Fibroblast of lung (primary cell): ENCODE measurements at regions not wholly inside any gene's neighbourhood (a gene's known extent, or its start where the extent isn't known, plus 50 kb on each side); places are given as distances from the start of the nearest gene placed in this dataset.
"Not testable (repeated sequence)": the region's sequence is repeated elsewhere in the genome, so short reads cannot be mapped to it uniquely, and the experiment has no call there.

Experiments
- DNase-seq, 2 donors: peaks; one replicate each; pipeline versions ENCODE4 v3.0.0 to v3.0.0-alpha.2; 2010; ENCODE audit warnings: low read depth in 2 of 2
- H2AFZ ChIP-seq: 2 replicates; pipeline ENCODE4 v1.5.1; 2012; ENCODE audit warnings: low read length, control low read depth, inconsistent platforms
- H3K27ac ChIP-seq: 2 replicates; pipeline ENCODE4 v1.5.1; 2011; ENCODE audit warnings: low read length, control low read depth; ENCODE audit not compliant: insufficient read depth
- H3K27me3 ChIP-seq: 2 replicates; pipeline ENCODE4 v1.5.1; 2011; ENCODE audit warnings: mild to moderate bottlenecking, low read length; ENCODE audit not compliant: control insufficient read depth, insufficient read depth
- H3K36me3 ChIP-seq: 2 replicates; pipeline ENCODE4 v1.5.1; 2011; ENCODE audit warnings: low read length; ENCODE audit not compliant: control insufficient read depth, insufficient read depth
- H3K4me1 ChIP-seq: 2 replicates; pipeline ENCODE4 v1.5.1; 2011; ENCODE audit warnings: low read length; ENCODE audit not compliant: control insufficient read depth, insufficient read depth; ENCODE audit errors: extremely low read depth
- H3K4me2 ChIP-seq: 2 replicates; pipeline ENCODE4 v1.5.1; 2011; ENCODE audit warnings: low read length, control low read depth; ENCODE audit not compliant: insufficient read depth; ENCODE audit errors: extremely low read depth
- H3K4me3 ChIP-seq, 4 experiments: fragments of 200-600 bp in 1 of 4; sonication (generic) in 1 of 4; replicated peaks in 1 of 4; 2 replicates each; pipeline ENCODE4 v1.5.1; 2011 to 2016; ENCODE audit warnings: low read length in 4 of 4, low read depth in 3 of 4, mild to moderate bottlenecking in 3 of 4, control low read depth in 2 of 4, inconsistent platforms in 1 of 4, mixed read lengths in 1 of 4; ENCODE audit not compliant: insufficient read depth in 1 of 4; ENCODE audit errors: control extremely low read depth in 1 of 4
- H3K79me2 ChIP-seq: 2 replicates; pipeline ENCODE4 v1.5.1; 2012; ENCODE audit warnings: mild to moderate bottlenecking, low read length, inconsistent platforms; ENCODE audit not compliant: control insufficient read depth, insufficient read depth
- H3K9ac ChIP-seq: 2 replicates; pipeline ENCODE4 v1.5.1; 2011; ENCODE audit warnings: mild to moderate bottlenecking, low read length, control low read depth; ENCODE audit not compliant: insufficient read depth
- H3K9me3 ChIP-seq: 2 replicates; pipeline ENCODE4 v1.5.1; 2012; ENCODE audit warnings: low read depth, low read length; ENCODE audit not compliant: control insufficient read depth, insufficient read depth
- H4K20me1 ChIP-seq: 2 replicates; pipeline ENCODE4 v1.5.1; 2011; ENCODE audit warnings: low read length; ENCODE audit not compliant: control insufficient read depth, insufficient read depth; ENCODE audit errors: extremely low read depth
- CTCF ChIP-seq, 2 donors: IDR thresholded peaks in 1 of 2; conservative IDR thresholded peaks in 1 of 2; 1 replicate in 1 of 2; 2 replicates in 1 of 2; pipeline ENCODE4 v1.5.1; 2011 to 2012; ENCODE audit warnings: low read length in 2 of 2, control low read depth in 1 of 2, inconsistent platforms in 1 of 2, low read depth in 1 of 2, mild to moderate bottlenecking in 1 of 2
- EZH2 ChIP-seq: IDR thresholded peaks from 2 replicates; pipeline ENCODE4 v1.5.1; 2012; ENCODE audit warnings: low read length, control low read depth, mild to moderate bottlenecking; ENCODE audit errors: missing control alignments

- Histone ChIP-seq H3K27me3 (no peaks in the 10 kb centered on the region), H3K79me2 (no peaks in the 10 kb centered on the region), H2AFZ (peak overlapping the region; percentile 55), H3K27ac (no peak overlapping the region), H3K36me3 (no peaks in the 10 kb centered on the region), H3K4me3 (no peak overlapping the region), H3K9ac (no peak overlapping the region), H3K4me1 (no peaks in the 10 kb centered on the region), H3K4me2 (no peak overlapping the region), H3K9me3 (no peaks in the 10 kb centered on the region), H4K20me1 (no peaks in the 10 kb centered on the region)
- no peak for TF ChIP-seq CTCF (conservative IDR thresholded peaks at IDR 0.05 in 1 of 2, IDR thresholded peaks at IDR 0.05 in 1 of 2; ENCODE audit: low read depth in 1 of 2, low read length in 2 of 2)
- TF ChIP-seq EZH2, result no peak
- DNase-seq, result peak; percentile 40 to 75
Measured at GRCh38 chr10:17533731-17534130, 79.3 kb upstream of the ST8SIA6 start.

GRCh38 chr10:17528306-17528862, 74.0 kb upstream of the ST8SIA6 start:
- H3K9me3 ChIP-seq, result no peaks in the 10 kb centered on the region
- no peaks in the 10 kb centered on the region for H3K79me2 ChIP-seq
- H3K4me1 ChIP-seq, result no peaks in the 10 kb centered on the region
- no peaks in the 10 kb centered on the region for H3K36me3 ChIP-seq
- H3K9ac ChIP-seq, result no peak overlapping the region
- H3K27me3 ChIP-seq, result no peaks in the 10 kb centered on the region
- no peak for TF ChIP-seq CTCF (conservative IDR thresholded peaks at IDR 0.05 in 1 of 2, IDR thresholded peaks at IDR 0.05 in 1 of 2; ENCODE audit: low read depth in 1 of 2, low read length in 2 of 2)
- H4K20me1 ChIP-seq, result no peaks in the 10 kb centered on the region
- H3K4me2 ChIP-seq, result no peak overlapping the region
- peak in 1 of 2 donors; percentile 70 for DNase-seq
- H3K4me3 ChIP-seq, result no peak overlapping the region
- no peak overlapping the region for H2AFZ ChIP-seq
- no peak overlapping the region for H3K27ac ChIP-seq

- no peaks in the 10 kb centered on the region for H3K79me2 ChIP-seq
- no peak overlapping the region for H3K9ac ChIP-seq
- peak overlapping the region; percentile 14 for H2AFZ ChIP-seq
- peak; percentile 91 to 95 for DNase-seq
- no peaks in the 10 kb centered on the region for H3K27me3 ChIP-seq
- H3K36me3 ChIP-seq, result no peaks in the 10 kb centered on the region
- TF ChIP-seq CTCF (conservative IDR thresholded peaks at IDR 0.05 in 1 of 2, IDR thresholded peaks at IDR 0.05 in 1 of 2; ENCODE audit: low read depth in 1 of 2, low read length in 2 of 2) (no peak), EZH2 (no peak)
- no peaks in the 10 kb centered on the region for H4K20me1 ChIP-seq
- no peaks in the 10 kb centered on the region for H3K9me3 ChIP-seq
- no peak overlapping the region for H3K4me2 ChIP-seq
- H3K4me3 ChIP-seq, result no peak overlapping the region
- H3K27ac ChIP-seq, result peak overlapping the region; percentile 49
- no peaks in the 10 kb centered on the region for H3K4me1 ChIP-seq
Measured at GRCh38 chr10:17527514-17528146, 73.2 kb upstream of the ST8SIA6 start.

- not testable (repeated sequence) for H3K4me2 ChIP-seq, H3K4me3 ChIP-seq, H3K79me2 ChIP-seq, H3K27ac ChIP-seq, DNase-seq, H3K9ac ChIP-seq, H2AFZ ChIP-seq, H3K36me3 ChIP-seq, H3K9me3 ChIP-seq, H4K20me1 ChIP-seq, H3K27me3 ChIP-seq, H3K4me1 ChIP-seq
Measured at GRCh38 chr10:17526571-17526970, 72.2 kb upstream of the ST8SIA6 start.
